T-helper 2 cell treated with Interferon-gamma antibody and Interleukin-4, amounts not matched to agents 5 μg/mL and 100 μg/mL, for 36 hours (primary cell): ENCODE measurements at regions not wholly inside any gene's neighbourhood (a gene's known extent, or its start where the extent isn't known, plus 50 kb on each side); places are given as distances from the start of the nearest gene placed in this dataset.
"Not testable (repeated sequence)": the region's sequence is repeated elsewhere in the genome, so short reads cannot be mapped to it uniquely, and the experiment has no call there.

Source experiments
- DNase-seq: peaks from one replicate; pipeline ENCODE4 v3.0.0; 2021; ENCODE audit warnings: low spot score
- H3K27ac Mint-ChIP-seq: one replicate; pipeline ENCODE4 v1.8.0; 2021; ENCODE audit warnings: mild to moderate bottlenecking, mixed read lengths
- H3K27me3 Mint-ChIP-seq: one replicate; pipeline ENCODE4 v1.8.0; 2021; ENCODE audit warnings: low read depth, mixed read lengths
- H3K36me3 Mint-ChIP-seq: one replicate; pipeline ENCODE4 v1.8.0; 2021; ENCODE audit warnings: low read depth, mixed read lengths
- H3K4me1 Mint-ChIP-seq: one replicate; pipeline ENCODE4 v1.8.0; 2021; ENCODE audit warnings: low read depth, mixed read lengths
- H3K4me3 Mint-ChIP-seq: one replicate; pipeline ENCODE4 v1.8.0; 2022; ENCODE audit warnings: mild to moderate bottlenecking, moderate library complexity, mixed read lengths
- H3K9me3 Mint-ChIP-seq: one replicate; pipeline ENCODE4 v1.8.0; 2021; ENCODE audit warnings: mixed read lengths

- Mint-ChIP-seq H3K4me3 (no peak overlapping the region), H3K4me1 (no peaks in the 10 kb centered on the region), H3K27me3 (no peaks in the 10 kb centered on the region), H3K27ac (no peak overlapping the region), H3K9me3 (no peaks in the 10 kb centered on the region), H3K36me3 (no peaks in the 10 kb centered on the region)
- DNase-seq = no peak
Measured at GRCh38 chr5:101585366-101585765, 682.3 kb upstream of the ST8SIA4 start.

GRCh38 chr5:101580591-101580990 is 677.5 kb upstream of the ST8SIA4 start:
- DNase-seq = no peak
- Mint-ChIP-seq H3K36me3 (no peaks in the 10 kb centered on the region), H3K9me3 (no peaks in the 10 kb centered on the region)

GRCh38 chr5:101574017-101574416 is 670.9 kb upstream of the ST8SIA4 start:
- Mint-ChIP-seq H3K36me3 (no peaks in the 10 kb centered on the region), H3K27ac (no peak overlapping the region), H3K4me3 (no peak overlapping the region), H3K4me1 (no peaks in the 10 kb centered on the region), H3K27me3 (no peaks in the 10 kb centered on the region), H3K9me3 (no peaks in the 10 kb centered on the region)
- no peak for DNase-seq

More at GRCh38 chr5:101580591-101580990, 677.5 kb upstream of the ST8SIA4 start:
- Mint-ChIP-seq H3K27me3 (no peaks in the 10 kb centered on the region), H3K4me3 (no peak overlapping the region), H3K27ac (no peak overlapping the region), H3K4me1 (no peaks in the 10 kb centered on the region)

GRCh38 chr5:101561018-101561417 is 657.9 kb upstream of the ST8SIA4 start:
- DNase-seq = no peak
- peaks cover 12% of the 10 kb centered on the region for H3K9me3 Mint-ChIP-seq
- no peaks in the 10 kb centered on the region for H3K36me3 Mint-ChIP-seq
- H3K4me3 Mint-ChIP-seq = no peak overlapping the region
- no peaks in the 10 kb centered on the region for H3K27me3 Mint-ChIP-seq
- H3K27ac Mint-ChIP-seq = no peak overlapping the region
- H3K4me1 Mint-ChIP-seq = no peaks in the 10 kb centered on the region

GRCh38 chr5:101543780-101544179 is 640.7 kb upstream of the ST8SIA4 start:
- H3K9me3 Mint-ChIP-seq = no peaks in the 10 kb centered on the region

GRCh38 chr5:101539315-101539714 is 636.2 kb upstream of the ST8SIA4 start:
- Mint-ChIP-seq H3K27ac (no peak overlapping the region), H3K36me3 (no peaks in the 10 kb centered on the region), H3K4me1 (no peaks in the 10 kb centered on the region), H3K4me3 (no peak overlapping the region), H3K9me3 (no peaks in the 10 kb centered on the region), H3K27me3 (no peaks in the 10 kb centered on the region)
- no peak for DNase-seq

More at GRCh38 chr5:101543780-101544179, 640.7 kb upstream of the ST8SIA4 start:
- Mint-ChIP-seq H3K27me3 (no peaks in the 10 kb centered on the region), H3K4me3 (no peak overlapping the region), H3K4me1 (no peaks in the 10 kb centered on the region), H3K36me3 (no peaks in the 10 kb centered on the region), H3K27ac (no peak overlapping the region)
- no peak for DNase-seq

GRCh38 chr5:101535626-101536025 is 632.5 kb upstream of the ST8SIA4 start:
- DNase-seq = no peak
- H3K4me1 Mint-ChIP-seq = no peaks in the 10 kb centered on the region
- H3K27me3 Mint-ChIP-seq = no peaks in the 10 kb centered on the region
- H3K9me3 Mint-ChIP-seq = no peaks in the 10 kb centered on the region
- H3K4me3 Mint-ChIP-seq = no peak overlapping the region
- H3K36me3 Mint-ChIP-seq = no peaks in the 10 kb centered on the region
- H3K27ac Mint-ChIP-seq = no peak overlapping the region

GRCh38 chr5:101534491-101535110 is 631.5 kb upstream of the ST8SIA4 start:
- Mint-ChIP-seq H3K4me3 (no peak overlapping the region), H3K36me3 (no peaks in the 10 kb centered on the region), H3K9me3 (no peaks in the 10 kb centered on the region), H3K27ac (no peak overlapping the region), H3K27me3 (no peaks in the 10 kb centered on the region), H3K4me1 (no peaks in the 10 kb centered on the region)
- DNase-seq = no peak

- no peak overlapping the region for H3K27ac Mint-ChIP-seq
- H3K9me3 Mint-ChIP-seq = peaks cover 7% of the 10 kb centered on the region
- no peaks in the 10 kb centered on the region for H3K27me3 Mint-ChIP-seq
- no peak overlapping the region for H3K4me3 Mint-ChIP-seq
- no peaks in the 10 kb centered on the region for H3K36me3 Mint-ChIP-seq
- no peaks in the 10 kb centered on the region for H3K4me1 Mint-ChIP-seq
- DNase-seq = no peak
Measured at GRCh38 chr5:101532430-101532829, 629.3 kb upstream of the ST8SIA4 start.

- no peaks in the 10 kb centered on the region for H3K27me3 Mint-ChIP-seq
- H3K36me3 Mint-ChIP-seq = no peaks in the 10 kb centered on the region
- no peak overlapping the region for H3K27ac Mint-ChIP-seq
- no peak for DNase-seq
- H3K4me3 Mint-ChIP-seq = no peak overlapping the region
- H3K9me3 Mint-ChIP-seq = peaks cover 7% of the 10 kb centered on the region
- H3K4me1 Mint-ChIP-seq = no peaks in the 10 kb centered on the region
Measured at GRCh38 chr5:101531026-101531425, 627.9 kb upstream of the ST8SIA4 start.

- DNase-seq, H3K9me3 Mint-ChIP-seq, H3K36me3 Mint-ChIP-seq, H3K27me3 Mint-ChIP-seq, H3K4me1 Mint-ChIP-seq, H3K27ac Mint-ChIP-seq, H3K4me3 Mint-ChIP-seq: not testable (repeated sequence)
Measured at GRCh38 chr5:101529094-101529493, 626.0 kb upstream of the ST8SIA4 start.

GRCh38 chr5:101520417-101520816 is 617.3 kb upstream of the ST8SIA4 start:
- H3K4me1 Mint-ChIP-seq = no peaks in the 10 kb centered on the region

GRCh38 chr5:101517795-101518194 is 614.7 kb upstream of the ST8SIA4 start:
- no peak overlapping the region for H3K4me3 Mint-ChIP-seq

More at GRCh38 chr5:101520417-101520816, 617.3 kb upstream of the ST8SIA4 start:
- DNase-seq = no peak
- H3K36me3 Mint-ChIP-seq = no peaks in the 10 kb centered on the region
- H3K27ac Mint-ChIP-seq = no peak overlapping the region
- H3K4me3 Mint-ChIP-seq = no peak overlapping the region
- peaks cover 11% of the 10 kb centered on the region for H3K9me3 Mint-ChIP-seq
- no peaks in the 10 kb centered on the region for H3K27me3 Mint-ChIP-seq

GRCh38 chr5:101515721-101516120 is 612.6 kb upstream of the ST8SIA4 start:
- no peaks in the 10 kb centered on the region for H3K27me3 Mint-ChIP-seq
- DNase-seq = no peak
- H3K4me1 Mint-ChIP-seq = no peaks in the 10 kb centered on the region
- H3K36me3 Mint-ChIP-seq = no peaks in the 10 kb centered on the region
- no peak overlapping the region for H3K4me3 Mint-ChIP-seq
- H3K27ac Mint-ChIP-seq = no peak overlapping the region
- H3K9me3 Mint-ChIP-seq = peaks cover 4% of the 10 kb centered on the region

More at GRCh38 chr5:101517795-101518194, 614.7 kb upstream of the ST8SIA4 start:
- no peaks in the 10 kb centered on the region for H3K4me1 Mint-ChIP-seq
- H3K27ac Mint-ChIP-seq = no peak overlapping the region
- no peaks in the 10 kb centered on the region for H3K27me3 Mint-ChIP-seq
- peaks cover 11% of the 10 kb centered on the region for H3K9me3 Mint-ChIP-seq
- no peaks in the 10 kb centered on the region for H3K36me3 Mint-ChIP-seq
- DNase-seq = no peak
